GM23338 (cell line): ENCODE measurements at regions not wholly inside any gene's neighbourhood (a gene's known extent, or its start where the extent isn't known, plus 50 kb on each side); places are given as distances from the start of the nearest gene placed in this dataset.

Experiments
- ATAC-seq: fragments of 200-7000 bp; cut with Tn5 transposase; 3 replicates; pipeline ENCODE4 v1.9.1; 2020
- DNase-seq: peaks from one replicate; pipeline ENCODE4 v3.0.0-alpha.2; 2015; ENCODE audit warnings: low spot score
- H2AFZ ChIP-seq: fragments of 200-600 bp; sonication (generic); 2 replicates; pipeline ENCODE4 v1.8.0; 2016; ENCODE audit warnings: antibody characterized with exemption, mild to moderate bottlenecking, moderate library complexity
- H3F3A ChIP-seq: fragments of 200-600 bp; sonication (generic); replicated peaks from 2 replicates; pipeline ENCODE4 v1.8.0; 2017; ENCODE audit warnings: antibody characterized with exemption, mixed run types, low read depth
- H3K27ac ChIP-seq: fragments of 200-600 bp; sonication (generic); 2 replicates; pipeline ENCODE4 v1.6.1; 2016; ENCODE audit warnings: low read depth
- H3K27me3 ChIP-seq: fragments of 200-600 bp; sonication (generic); 2 replicates; pipeline ENCODE4 v1.8.0; 2016; ENCODE audit warnings: mild to moderate bottlenecking, mixed run types, moderate library complexity; ENCODE audit not compliant: insufficient read depth
- H3K36me3 ChIP-seq: fragments of 200-600 bp; sonication (generic); 2 replicates; pipeline ENCODE4 v1.8.0; 2016; ENCODE audit warnings: mild to moderate bottlenecking; ENCODE audit not compliant: insufficient read depth
- H3K4me1 ChIP-seq: fragments of 200-600 bp; sonication (generic); 2 replicates; pipeline ENCODE4 v1.8.0; 2016; ENCODE audit warnings: mild to moderate bottlenecking, moderate library complexity; ENCODE audit not compliant: insufficient read depth
- H3K4me2 ChIP-seq: fragments of 200-600 bp; sonication (generic); 2 replicates; pipeline ENCODE4 v1.7.1; 2017; ENCODE audit warnings: mixed run types
- H3K4me3 ChIP-seq: fragments of 200-600 bp; sonication (generic); 2 replicates; pipeline ENCODE4 v1.6.1; 2016; ENCODE audit warnings: mixed run types
- H3K79me2 ChIP-seq: fragments of 200-600 bp; sonication (generic); replicated peaks from 2 replicates; pipeline ENCODE4 v1.8.0; 2017; ENCODE audit warnings: mild to moderate bottlenecking; ENCODE audit not compliant: insufficient read depth
- H3K9me2 ChIP-seq: fragments of 200-600 bp; sonication (generic); 2 replicates; pipeline ENCODE4 v1.8.0; 2017; ENCODE audit not compliant: insufficient read depth
- H4K20me1 ChIP-seq: fragments of 200-600 bp; sonication (generic); replicated peaks from 2 replicates; pipeline ENCODE4 v1.8.0; 2017; ENCODE audit warnings: mild to moderate bottlenecking; ENCODE audit not compliant: insufficient read depth
- H3K27ac Mint-ChIP-seq: 2 replicates; pipeline ENCODE4 v1.8.0; 2020; ENCODE audit warnings: inconsistent platforms, mild to moderate bottlenecking, moderate library complexity, mixed read lengths
- H3K27me3 Mint-ChIP-seq: 3 replicates; pipeline ENCODE4 v1.8.0; 2022; ENCODE audit warnings: low read depth, mild to moderate bottlenecking, moderate library complexity, mixed read lengths, inconsistent platforms; ENCODE audit not compliant: insufficient read depth, poor library complexity
- H3K36me3 Mint-ChIP-seq: 3 replicates; pipeline ENCODE4 v1.8.0; 2021; ENCODE audit warnings: low read depth, mild to moderate bottlenecking, inconsistent platforms, moderate library complexity, mixed read lengths
- H3K4me1 Mint-ChIP-seq: 3 replicates; pipeline ENCODE4 v1.8.0; 2020; ENCODE audit warnings: mild to moderate bottlenecking, inconsistent platforms, mixed read lengths
- H3K4me3 Mint-ChIP-seq: 3 replicates; pipeline ENCODE4 v1.8.0; 2021; ENCODE audit warnings: moderate library complexity, mild to moderate bottlenecking, inconsistent platforms, mixed read lengths
- H3K9me3 Mint-ChIP-seq: 3 replicates; pipeline ENCODE4 v1.8.0; 2020; ENCODE audit warnings: moderate library complexity, mild to moderate bottlenecking, inconsistent platforms, mixed read lengths
- CREB1 ChIP-seq: fragments of 250-450 bp; sonication (Bioruptor Pico); IDR thresholded peaks from 2 replicates; pipeline ENCODE4 v1.5.0; 2020; ENCODE audit warnings: low read depth, mild to moderate bottlenecking, moderate library complexity
- POLR2AphosphoS5 ChIP-seq: IDR thresholded peaks from 2 replicates; pipeline ENCODE4 v1.6.1; 2016; ENCODE audit warnings: antibody characterized with exemption, low read depth
- TF ChIP-seq, protein P1 (sequence below), 2 experiments: fragments of 200-600 bp in 1 of 2; sonication (generic) in 1 of 2; conservative IDR thresholded peaks; 2 replicates each; pipeline versions ENCODE4 v1.5.1 to v1.6.1; 2016 to 2017; ENCODE audit warnings: antibody characterized with exemption in 2 of 2, low read depth in 2 of 2, mild to moderate bottlenecking in 2 of 2, moderate library complexity in 1 of 2
- TF ChIP-seq, protein P2 (sequence below): fragments of 250-450 bp; sonication (Bioruptor Pico); IDR thresholded peaks from 2 replicates; pipeline ENCODE4 v1.5.0; 2020; ENCODE audit warnings: mild to moderate bottlenecking, moderate library complexity

DNA sequence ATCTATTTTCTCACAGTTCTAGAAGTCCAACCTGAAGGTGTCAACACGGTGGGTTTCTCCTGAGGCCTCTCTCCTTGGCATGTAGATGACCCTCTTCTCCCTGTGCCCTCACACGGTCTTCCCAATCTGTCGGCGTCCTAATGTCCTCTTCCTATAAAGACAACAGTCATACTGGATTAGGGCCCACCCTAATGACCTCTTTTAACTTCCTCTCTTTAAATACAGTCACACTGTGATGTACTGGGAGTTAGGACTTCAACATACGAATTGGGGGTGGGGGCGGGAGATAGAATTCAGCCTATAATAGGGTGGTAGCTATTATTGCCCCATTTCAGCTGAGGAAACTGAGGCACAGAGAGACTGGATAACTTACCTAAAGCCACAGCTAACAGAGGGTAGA is 70.2 kb downstream of the SMIM20 start (continued):
- TF ChIP-seq, protein P1, sequence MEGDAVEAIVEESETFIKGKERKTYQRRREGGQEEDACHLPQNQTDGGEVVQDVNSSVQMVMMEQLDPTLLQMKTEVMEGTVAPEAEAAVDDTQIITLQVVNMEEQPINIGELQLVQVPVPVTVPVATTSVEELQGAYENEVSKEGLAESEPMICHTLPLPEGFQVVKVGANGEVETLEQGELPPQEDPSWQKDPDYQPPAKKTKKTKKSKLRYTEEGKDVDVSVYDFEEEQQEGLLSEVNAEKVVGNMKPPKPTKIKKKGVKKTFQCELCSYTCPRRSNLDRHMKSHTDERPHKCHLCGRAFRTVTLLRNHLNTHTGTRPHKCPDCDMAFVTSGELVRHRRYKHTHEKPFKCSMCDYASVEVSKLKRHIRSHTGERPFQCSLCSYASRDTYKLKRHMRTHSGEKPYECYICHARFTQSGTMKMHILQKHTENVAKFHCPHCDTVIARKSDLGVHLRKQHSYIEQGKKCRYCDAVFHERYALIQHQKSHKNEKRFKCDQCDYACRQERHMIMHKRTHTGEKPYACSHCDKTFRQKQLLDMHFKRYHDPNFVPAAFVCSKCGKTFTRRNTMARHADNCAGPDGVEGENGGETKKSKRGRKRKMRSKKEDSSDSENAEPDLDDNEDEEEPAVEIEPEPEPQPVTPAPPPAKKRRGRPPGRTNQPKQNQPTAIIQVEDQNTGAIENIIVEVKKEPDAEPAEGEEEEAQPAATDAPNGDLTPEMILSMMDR (conservative IDR thresholded peaks at IDR 0.05; ENCODE audit: low read depth in 2 of 2): no peak
- TF ChIP-seq, protein P2, sequence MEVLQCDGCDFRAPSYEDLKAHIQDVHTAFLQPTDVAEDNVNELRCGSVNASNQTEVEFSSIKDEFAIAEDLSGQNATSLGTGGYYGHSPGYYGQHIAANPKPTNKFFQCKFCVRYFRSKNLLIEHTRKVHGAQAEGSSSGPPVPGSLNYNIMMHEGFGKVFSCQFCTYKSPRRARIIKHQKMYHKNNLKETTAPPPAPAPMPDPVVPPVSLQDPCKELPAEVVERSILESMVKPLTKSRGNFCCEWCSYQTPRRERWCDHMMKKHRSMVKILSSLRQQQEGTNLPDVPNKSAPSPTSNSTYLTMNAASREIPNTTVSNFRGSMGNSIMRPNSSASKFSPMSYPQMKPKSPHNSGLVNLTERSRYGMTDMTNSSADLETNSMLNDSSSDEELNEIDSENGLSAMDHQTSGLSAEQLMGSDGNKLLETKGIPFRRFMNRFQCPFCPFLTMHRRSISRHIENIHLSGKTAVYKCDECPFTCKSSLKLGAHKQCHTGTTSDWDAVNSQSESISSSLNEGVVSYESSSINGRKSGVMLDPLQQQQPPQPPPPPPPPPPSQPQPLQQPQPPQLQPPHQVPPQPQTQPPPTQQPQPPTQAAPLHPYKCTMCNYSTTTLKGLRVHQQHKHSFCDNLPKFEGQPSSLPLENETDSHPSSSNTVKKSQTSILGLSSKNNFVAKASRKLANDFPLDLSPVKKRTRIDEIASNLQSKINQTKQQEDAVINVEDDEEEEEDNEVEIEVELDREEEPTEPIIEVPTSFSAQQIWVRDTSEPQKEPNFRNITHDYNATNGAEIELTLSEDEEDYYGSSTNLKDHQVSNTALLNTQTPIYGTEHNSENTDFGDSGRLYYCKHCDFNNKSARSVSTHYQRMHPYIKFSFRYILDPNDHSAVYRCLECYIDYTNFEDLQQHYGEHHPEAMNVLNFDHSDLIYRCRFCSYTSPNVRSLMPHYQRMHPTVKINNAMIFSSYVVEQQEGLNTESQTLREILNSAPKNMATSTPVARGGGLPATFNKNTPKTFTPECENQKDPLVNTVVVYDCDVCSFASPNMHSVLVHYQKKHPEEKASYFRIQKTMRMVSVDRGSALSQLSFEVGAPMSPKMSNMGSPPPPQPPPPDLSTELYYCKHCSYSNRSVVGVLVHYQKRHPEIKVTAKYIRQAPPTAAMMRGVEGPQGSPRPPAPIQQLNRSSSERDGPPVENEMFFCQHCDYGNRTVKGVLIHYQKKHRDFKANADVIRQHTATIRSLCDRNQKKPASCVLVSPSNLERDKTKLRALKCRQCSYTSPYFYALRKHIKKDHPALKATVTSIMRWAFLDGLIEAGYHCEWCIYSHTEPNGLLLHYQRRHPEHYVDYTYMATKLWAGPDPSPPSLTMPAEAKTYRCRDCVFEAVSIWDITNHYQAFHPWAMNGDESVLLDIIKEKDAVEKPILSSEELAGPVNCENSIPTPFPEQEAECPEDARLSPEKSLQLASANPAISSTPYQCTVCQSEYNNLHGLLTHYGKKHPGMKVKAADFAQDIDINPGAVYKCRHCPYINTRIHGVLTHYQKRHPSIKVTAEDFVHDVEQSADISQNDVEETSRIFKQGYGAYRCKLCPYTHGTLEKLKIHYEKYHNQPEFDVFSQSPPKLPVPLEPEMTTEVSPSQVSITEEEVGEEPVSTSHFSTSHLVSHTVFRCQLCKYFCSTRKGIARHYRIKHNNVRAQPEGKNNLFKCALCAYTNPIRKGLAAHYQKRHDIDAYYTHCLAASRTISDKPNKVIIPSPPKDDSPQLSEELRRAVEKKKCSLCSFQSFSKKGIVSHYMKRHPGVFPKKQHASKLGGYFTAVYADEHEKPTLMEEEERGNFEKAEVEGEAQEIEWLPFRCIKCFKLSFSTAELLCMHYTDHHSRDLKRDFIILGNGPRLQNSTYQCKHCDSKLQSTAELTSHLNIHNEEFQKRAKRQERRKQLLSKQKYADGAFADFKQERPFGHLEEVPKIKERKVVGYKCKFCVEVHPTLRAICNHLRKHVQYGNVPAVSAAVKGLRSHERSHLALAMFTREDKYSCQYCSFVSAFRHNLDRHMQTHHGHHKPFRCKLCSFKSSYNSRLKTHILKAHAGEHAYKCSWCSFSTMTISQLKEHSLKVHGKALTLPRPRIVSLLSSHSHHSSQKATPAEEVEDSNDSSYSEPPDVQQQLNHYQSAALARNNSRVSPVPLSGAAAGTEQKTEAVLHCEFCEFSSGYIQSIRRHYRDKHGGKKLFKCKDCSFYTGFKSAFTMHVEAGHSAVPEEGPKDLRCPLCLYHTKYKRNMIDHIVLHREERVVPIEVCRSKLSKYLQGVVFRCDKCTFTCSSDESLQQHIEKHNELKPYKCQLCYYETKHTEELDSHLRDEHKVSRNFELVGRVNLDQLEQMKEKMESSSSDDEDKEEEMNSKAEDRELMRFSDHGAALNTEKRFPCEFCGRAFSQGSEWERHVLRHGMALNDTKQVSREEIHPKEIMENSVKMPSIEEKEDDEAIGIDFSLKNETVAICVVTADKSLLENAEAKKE (CRISPR knock-in tag): no peak

DNA sequence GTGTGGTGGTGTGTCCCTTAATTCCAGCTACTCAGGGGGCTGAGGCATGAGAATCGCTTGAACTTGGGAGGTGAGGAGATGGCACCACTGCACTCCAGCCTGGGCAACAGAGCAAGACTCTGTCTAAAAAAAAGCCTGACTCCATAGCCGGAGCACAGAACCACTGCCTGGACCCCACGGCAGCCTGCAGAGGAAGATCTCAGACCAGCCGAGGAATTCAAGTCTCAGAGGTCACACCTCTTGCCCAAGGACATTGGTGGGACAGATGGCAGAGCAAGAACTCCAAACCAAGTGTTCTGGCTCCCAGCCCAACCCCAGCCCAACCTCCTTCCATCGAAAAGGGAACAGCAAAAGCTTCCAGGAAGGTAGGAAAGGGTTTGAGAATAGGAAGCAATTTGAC is 70.8 kb downstream of the SMIM20 start:
- Histone ChIP-seq H3K4me1 (peaks cover 2% of the 10 kb centered on the region; the same call in 1 of the 2 replicates), H3K36me3 (no peaks in the 10 kb centered on the region), H3K4me3 (no peak overlapping the region), H3K4me2 (no peak overlapping the region), H2AFZ (no peak overlapping the region), H3K27me3 (no peaks in the 10 kb centered on the region), H3F3A (no peaks in the 10 kb centered on the region), H4K20me1 (no peaks in the 10 kb centered on the region), H3K9me2 (no peaks in the 10 kb centered on the region), H3K27ac (no peak overlapping the region), H3K79me2 (no peaks in the 10 kb centered on the region)
- no peak overlapping the region for H3K27ac Mint-ChIP-seq
- no peak for ATAC-seq
- peaks cover 6% of the 10 kb centered on the region; the same call in 2 of the 3 replicates for H3K9me3 Mint-ChIP-seq
- H3K4me3 Mint-ChIP-seq: no peak overlapping the region
- H3K4me1 Mint-ChIP-seq: peaks cover 6% of the 10 kb centered on the region; the same call in 2 of the 3 replicates
- peaks cover 5% of the 10 kb centered on the region; the same call in 2 of the 3 replicates for H3K36me3 Mint-ChIP-seq
- peaks cover 17% of the 10 kb centered on the region for H3K27me3 Mint-ChIP-seq
- no peak for DNase-seq
- TF ChIP-seq, protein P2 (CRISPR knock-in tag): no peak
- no peak for TF ChIP-seq POLR2AphosphoS5
- no peak for TF ChIP-seq CREB1
